Sciatic nerve (tissue), 2 donors: ENCODE measurements at regions not wholly inside any gene's neighbourhood (a gene's known extent, or its start where the extent isn't known, plus 50 kb on each side); places are given as distances from the start of the nearest gene placed in this dataset.
"Not testable (repeated sequence)": the region's sequence is repeated elsewhere in the genome, so short reads cannot be mapped to it uniquely, and the experiment has no call there.

Experiments used
- ATAC-seq: fragments of 200-7000 bp; cut with Tn5 transposase; one replicate; pipeline ENCODE4 v1.9.1; 2020; ENCODE audit warnings: mild to moderate bottlenecking, moderate library complexity
- DNase-seq: peaks from one replicate; pipeline ENCODE4 v3.0.0-alpha.2; 2020; ENCODE audit warnings: low spot score
- intact Hi-C: fragments of 100-400 bp; cut with DNase I; formaldehyde crosslinking; loops from one replicate; pipeline ENCODE4 v1.14.2; 2022
- donor health status: DM: no; HTN: no; CAD: no.
- donor health status: DM: no; HTN: no; CAD: no.

- intact Hi-C loops, result no loop called here
- ATAC-seq, result no peak
- DNase-seq, result no peak
Measured at GRCh38 chr21:18772897-18773296, 369.3 kb upstream of the TMPRSS15 start.

- no peak for DNase-seq
- intact Hi-C loops, result no loop called here
- ATAC-seq, result no peak
Measured at GRCh38 chr21:18776936-18777335, 373.4 kb upstream of the TMPRSS15 start.

GRCh38 chr21:18782721-18783120 is 379.1 kb upstream of the TMPRSS15 start:
- intact Hi-C loops, result no loop called here
- DNase-seq (no peak), ATAC-seq (no peak)

GRCh38 chr21:18801468-18801867 is 397.9 kb upstream of the TMPRSS15 start:
- DNase-seq (no peak), ATAC-seq (no peak)
- intact Hi-C loops, result no loop called here

GRCh38 chr21:18803624-18804023 is 400.0 kb upstream of the TMPRSS15 start:
- DNase-seq (no peak), ATAC-seq (no peak)

GRCh38 chr21:18810136-18810535 is 406.6 kb upstream of the TMPRSS15 start:
- DNase-seq (no peak), ATAC-seq (no peak)
- intact Hi-C loops, result no loop called here

More at GRCh38 chr21:18803624-18804023, 400.0 kb upstream of the TMPRSS15 start:
- intact Hi-C loops, result no loop called here

GRCh38 chr21:18812308-18812707 is 408.7 kb upstream of the TMPRSS15 start:
- intact Hi-C loops, result no loop called here
- DNase-seq (no peak), ATAC-seq (no peak)

GRCh38 chr21:18819507-18819906 is 415.9 kb upstream of the TMPRSS15 start:
- intact Hi-C loops, result no loop called here
- DNase-seq (no peak), ATAC-seq (no peak)

- intact Hi-C loops, result no loop called here
- ATAC-seq (no peak), DNase-seq (no peak)
Measured at GRCh38 chr21:18826562-18826961, 423.0 kb upstream of the TMPRSS15 start.

GRCh38 chr21:18831942-18832676 is 428.5 kb upstream of the TMPRSS15 start:
- intact Hi-C loops, result no loop called here
- DNase-seq (no peak), ATAC-seq (no peak)

- DNase-seq, result no peak
- intact Hi-C loops, result no loop called here
- ATAC-seq, result no peak
Measured at GRCh38 chr21:18832950-18833349, 429.4 kb upstream of the TMPRSS15 start.

GRCh38 chr21:18834121-18834520 is 430.5 kb upstream of the TMPRSS15 start:
- ATAC-seq, intact Hi-C loops, DNase-seq: not testable (repeated sequence)

- DNase-seq (no peak), ATAC-seq (no peak)
- intact Hi-C loops, result no loop called here
Measured at GRCh38 chr21:18840239-18840638, 436.7 kb upstream of the TMPRSS15 start.

GRCh38 chr21:18857606-18858005 is 454.0 kb upstream of the TMPRSS15 start:
- ATAC-seq, intact Hi-C loops, DNase-seq: not testable (repeated sequence)

GRCh38 chr21:18869104-18869503 is 465.5 kb upstream of the TMPRSS15 start:
- ATAC-seq (no peak), DNase-seq (no peak)
- intact Hi-C loops, result no loop called here

- intact Hi-C loops, result no loop called here
Measured at GRCh38 chr21:18877917-18878316, 474.3 kb upstream of the TMPRSS15 start.

GRCh38 chr21:18887922-18888602 is 484.5 kb upstream of the TMPRSS15 start:
- no peak for ATAC-seq
- no peak for DNase-seq
- intact Hi-C loops, result no loop called here

More at GRCh38 chr21:18877917-18878316, 474.3 kb upstream of the TMPRSS15 start:
- no peak for ATAC-seq
- DNase-seq, result no peak

- DNase-seq (no peak), ATAC-seq (no peak)
- intact Hi-C loops, result no loop called here
Measured at GRCh38 chr21:18893406-18893805, 489.8 kb upstream of the TMPRSS15 start.

- intact Hi-C loops, result no loop called here
- DNase-seq, result no peak
- no peak for ATAC-seq
Measured at GRCh38 chr21:18894387-18894786, 490.8 kb upstream of the TMPRSS15 start.

- ATAC-seq (no peak), DNase-seq (no peak)
- intact Hi-C loops, result no loop called here
Measured at GRCh38 chr21:18899261-18899660, 495.7 kb upstream of the TMPRSS15 start.

- DNase-seq (no peak), ATAC-seq (no peak)
- intact Hi-C loops, result no loop called here
Measured at GRCh38 chr21:18902660-18903059, 499.1 kb upstream of the TMPRSS15 start.
